ENCODE measurements at regions not wholly inside any gene's neighbourhood (a gene's known extent, or its start where the extent isn't known, plus 50 kb on each side); places are given as distances from the start of the nearest gene placed in this dataset.
"Not testable (repeated sequence)": the region's sequence is repeated elsewhere in the genome, so short reads cannot be mapped to it uniquely, and the experiment has no call there.

GRCh38 chr22:22338778-22339177, 94.2 kb downstream of the VPREB1 start:
- H4K20me1 ChIP-seq (ENCODE audit: control insufficient read depth, extremely low read depth, insufficient read depth, low read length); H3K4me2 ChIP-seq (ENCODE audit: extremely low read depth, insufficient read depth, low read length); DNase-seq (ENCODE audit: low read depth in 2 of 2); H3K36me3 ChIP-seq (ENCODE audit: control insufficient read depth, insufficient read depth, low read length); H3K4me1 ChIP-seq (ENCODE audit: control insufficient read depth, extremely low read depth, insufficient read depth, low read length); H3K79me2 ChIP-seq (ENCODE audit: control insufficient read depth, insufficient read depth, low read length); H3K9ac ChIP-seq (ENCODE audit: insufficient read depth, low read length); H3K4me3 ChIP-seq (replicated peaks in 1 of 4; ENCODE audit: control extremely low read depth in 1 of 4, insufficient read depth in 1 of 4, low read depth in 3 of 4, low read length in 4 of 4); H3K27ac ChIP-seq (ENCODE audit: insufficient read depth, low read length); H2AFZ ChIP-seq (ENCODE audit: low read length); H3K9me3 ChIP-seq (ENCODE audit: control insufficient read depth, insufficient read depth, low read depth, low read length); H3K27me3 ChIP-seq (ENCODE audit: control insufficient read depth, insufficient read depth, low read length): not testable (repeated sequence)

GRCh38 chr22:22341736-22342135, 97.2 kb downstream of the VPREB1 start:
- no peaks in the 10 kb centered on the region for H3K4me1 ChIP-seq (ENCODE audit: control insufficient read depth, extremely low read depth, insufficient read depth, low read length)
- no peaks in the 10 kb centered on the region for H4K20me1 ChIP-seq (ENCODE audit: control insufficient read depth, extremely low read depth, insufficient read depth, low read length)
- no peaks in the 10 kb centered on the region for H3K79me2 ChIP-seq (ENCODE audit: control insufficient read depth, insufficient read depth, low read length)
- H3K4me2 ChIP-seq (ENCODE audit: extremely low read depth, insufficient read depth, low read length) = no peak overlapping the region
- no peaks in the 10 kb centered on the region for H3K9me3 ChIP-seq (ENCODE audit: control insufficient read depth, insufficient read depth, low read depth, low read length)
- H3K36me3 ChIP-seq (ENCODE audit: control insufficient read depth, insufficient read depth, low read length) = no peaks in the 10 kb centered on the region
- H3K27me3 ChIP-seq (ENCODE audit: control insufficient read depth, insufficient read depth, low read length) = no peaks in the 10 kb centered on the region
- TF ChIP-seq EZH2 (IDR thresholded peaks at IDR 0.05; ENCODE audit: low read length, missing control alignments) (no peak), CTCF (conservative IDR thresholded peaks at IDR 0.05 in 1 of 2, IDR thresholded peaks at IDR 0.05 in 1 of 2; ENCODE audit: low read depth in 1 of 2, low read length in 2 of 2) (no peak)
- H2AFZ ChIP-seq (ENCODE audit: low read length) = no peak overlapping the region
- no peak overlapping the region for H3K27ac ChIP-seq (ENCODE audit: insufficient read depth, low read length)
- no peak overlapping the region for H3K4me3 ChIP-seq (replicated peaks in 1 of 4; ENCODE audit: control extremely low read depth in 1 of 4, insufficient read depth in 1 of 4, low read depth in 3 of 4, low read length in 4 of 4)
- no peak for DNase-seq (ENCODE audit: low read depth in 2 of 2)
- H3K9ac ChIP-seq (ENCODE audit: insufficient read depth, low read length) = no peak overlapping the region

GRCh38 chr22:22342697-22343580, 98.4 kb downstream of the VPREB1 start:
- Histone ChIP-seq H3K9me3 (ENCODE audit: control insufficient read depth, insufficient read depth, low read depth, low read length) (no peaks in the 10 kb centered on the region), H3K4me1 (ENCODE audit: control insufficient read depth, extremely low read depth, insufficient read depth, low read length) (no peaks in the 10 kb centered on the region), H3K4me3 (replicated peaks in 1 of 4; ENCODE audit: control extremely low read depth in 1 of 4, insufficient read depth in 1 of 4, low read depth in 3 of 4, low read length in 4 of 4) (no peak overlapping the region), H3K9ac (ENCODE audit: insufficient read depth, low read length) (no peak overlapping the region), H4K20me1 (ENCODE audit: control insufficient read depth, extremely low read depth, insufficient read depth, low read length) (no peaks in the 10 kb centered on the region), H3K79me2 (ENCODE audit: control insufficient read depth, insufficient read depth, low read length) (no peaks in the 10 kb centered on the region), H2AFZ (ENCODE audit: low read length) (no peak overlapping the region), H3K36me3 (ENCODE audit: control insufficient read depth, insufficient read depth, low read length) (no peaks in the 10 kb centered on the region), H3K4me2 (ENCODE audit: extremely low read depth, insufficient read depth, low read length) (no peak overlapping the region), H3K27ac (ENCODE audit: insufficient read depth, low read length) (no peak overlapping the region), H3K27me3 (ENCODE audit: control insufficient read depth, insufficient read depth, low read length) (no peaks in the 10 kb centered on the region)
- DNase-seq (ENCODE audit: low read depth in 2 of 2) = peak; percentile 1 to 8
- TF ChIP-seq EZH2 (IDR thresholded peaks at IDR 0.05; ENCODE audit: low read length, missing control alignments) (no peak), CTCF (conservative IDR thresholded peaks at IDR 0.05 in 1 of 2, IDR thresholded peaks at IDR 0.05 in 1 of 2; ENCODE audit: low read depth in 1 of 2, low read length in 2 of 2) (peak; percentile 56 to 90)

All from fibroblast of lung (primary cell).